ENCODE measurements at regions not wholly inside any gene's neighbourhood (a gene's known extent, or its start where the extent isn't known, plus 50 kb on each side); places are given as distances from the start of the nearest gene placed in this dataset.

DNA sequence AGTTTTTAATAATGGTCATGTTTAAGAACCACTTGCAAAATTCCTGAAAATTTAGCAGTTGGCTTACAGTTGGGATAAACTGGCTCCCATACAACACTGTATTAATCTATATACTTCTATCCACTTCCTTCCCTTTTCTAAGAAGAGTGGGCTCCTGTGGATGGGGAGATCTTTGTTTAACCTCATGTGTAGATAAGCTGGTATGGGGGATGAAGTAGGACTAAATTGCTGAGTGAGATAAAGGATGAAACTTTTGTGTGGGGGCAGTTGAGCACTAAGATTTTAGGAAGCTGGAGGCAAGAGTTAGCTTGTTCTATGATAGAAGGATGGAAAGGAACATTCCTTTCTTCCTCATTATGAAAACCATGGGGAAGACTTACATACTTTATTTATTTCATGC, 54.6 kb upstream of the ATP8A1 start:
- Histone ChIP-seq H3K4me1 (ENCODE audit: insufficient read depth, low read length) (no peaks in the 10 kb centered on the region), H3K27me3 (ENCODE audit: insufficient read depth, low read length, poor library complexity) (no peaks in the 10 kb centered on the region), H3K9ac (ENCODE audit: low read depth, low read length) (no peak overlapping the region), H3K9me3 (ENCODE audit: insufficient read depth, low read length, severe bottlenecking) (no peaks in the 10 kb centered on the region), H3K4me2 (ENCODE audit: insufficient read depth, low read length) (no peak overlapping the region), H3K79me2 (ENCODE audit: insufficient read depth, low read length) (no peaks in the 10 kb centered on the region), H3K27ac (ENCODE audit: low read length) (no peak overlapping the region), H3K4me3 (ENCODE audit: low read depth in 1 of 2, low read length in 2 of 2) (no peak overlapping the region), H3K36me3 (ENCODE audit: insufficient read depth, low read length) (no peaks in the 10 kb centered on the region), H4K20me1 (ENCODE audit: insufficient read depth, low read length) (no peaks in the 10 kb centered on the region), H2AFZ (ENCODE audit: low read depth, low read length) (no peak overlapping the region)
- ATAC-seq (ENCODE audit: insufficient read depth, low read depth) (no peak), DNase-seq (no peak)
- TF ChIP-seq EZH2 (IDR thresholded peaks at IDR 0.05; ENCODE audit: borderline replicate concordance, low read depth, low read length, severe bottlenecking) = no peak
- TF ChIP-seq, protein P1, sequence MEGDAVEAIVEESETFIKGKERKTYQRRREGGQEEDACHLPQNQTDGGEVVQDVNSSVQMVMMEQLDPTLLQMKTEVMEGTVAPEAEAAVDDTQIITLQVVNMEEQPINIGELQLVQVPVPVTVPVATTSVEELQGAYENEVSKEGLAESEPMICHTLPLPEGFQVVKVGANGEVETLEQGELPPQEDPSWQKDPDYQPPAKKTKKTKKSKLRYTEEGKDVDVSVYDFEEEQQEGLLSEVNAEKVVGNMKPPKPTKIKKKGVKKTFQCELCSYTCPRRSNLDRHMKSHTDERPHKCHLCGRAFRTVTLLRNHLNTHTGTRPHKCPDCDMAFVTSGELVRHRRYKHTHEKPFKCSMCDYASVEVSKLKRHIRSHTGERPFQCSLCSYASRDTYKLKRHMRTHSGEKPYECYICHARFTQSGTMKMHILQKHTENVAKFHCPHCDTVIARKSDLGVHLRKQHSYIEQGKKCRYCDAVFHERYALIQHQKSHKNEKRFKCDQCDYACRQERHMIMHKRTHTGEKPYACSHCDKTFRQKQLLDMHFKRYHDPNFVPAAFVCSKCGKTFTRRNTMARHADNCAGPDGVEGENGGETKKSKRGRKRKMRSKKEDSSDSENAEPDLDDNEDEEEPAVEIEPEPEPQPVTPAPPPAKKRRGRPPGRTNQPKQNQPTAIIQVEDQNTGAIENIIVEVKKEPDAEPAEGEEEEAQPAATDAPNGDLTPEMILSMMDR (IDR thresholded peaks at IDR 0.05; ENCODE audit: borderline replicate concordance, extremely low read depth, low read length, poor library complexity, severe bottlenecking) = no peak

DNA sequence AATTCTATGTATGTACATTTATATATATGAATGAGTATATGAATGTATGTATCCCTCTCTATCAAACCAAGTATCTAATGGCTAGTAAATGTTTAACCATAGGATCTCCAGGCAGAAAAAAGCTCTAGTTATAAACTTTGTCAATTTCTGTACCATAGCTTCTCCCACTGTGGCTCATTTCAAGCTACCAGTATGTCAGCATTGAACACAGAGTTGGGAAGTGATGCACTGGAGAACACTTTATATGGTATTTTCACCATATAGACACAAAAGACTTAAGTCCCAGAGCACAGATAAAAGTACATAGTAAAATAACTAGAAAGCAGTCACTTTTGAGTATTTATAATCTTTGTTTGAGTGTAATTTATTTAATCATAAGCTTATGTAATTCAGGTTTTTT, 53.9 kb upstream of the ATP8A1 start:
- ATAC-seq (ENCODE audit: insufficient read depth, low read depth) (no peak), DNase-seq (no peak)
- no peak overlapping the region for H2AFZ ChIP-seq (ENCODE audit: low read depth, low read length)
- H3K4me3 ChIP-seq (ENCODE audit: low read depth in 1 of 2, low read length in 2 of 2) = no peak overlapping the region
- H3K4me2 ChIP-seq (ENCODE audit: insufficient read depth, low read length) = no peak overlapping the region
- no peak overlapping the region for H3K27ac ChIP-seq (ENCODE audit: low read length)
- no peak for TF ChIP-seq EZH2 (IDR thresholded peaks at IDR 0.05; ENCODE audit: borderline replicate concordance, low read depth, low read length, severe bottlenecking)
- TF ChIP-seq, protein P1 (IDR thresholded peaks at IDR 0.05; ENCODE audit: borderline replicate concordance, extremely low read depth, low read length, poor library complexity, severe bottlenecking) = no peak
- no peak overlapping the region for H3K9ac ChIP-seq (ENCODE audit: low read depth, low read length)
- no peaks in the 10 kb centered on the region for H4K20me1 ChIP-seq (ENCODE audit: insufficient read depth, low read length)
- no peaks in the 10 kb centered on the region for H3K4me1 ChIP-seq (ENCODE audit: insufficient read depth, low read length)
- no peaks in the 10 kb centered on the region for H3K27me3 ChIP-seq (ENCODE audit: insufficient read depth, low read length, poor library complexity)
- no peaks in the 10 kb centered on the region for H3K36me3 ChIP-seq (ENCODE audit: insufficient read depth, low read length)
- no peaks in the 10 kb centered on the region for H3K79me2 ChIP-seq (ENCODE audit: insufficient read depth, low read length)
- H3K9me3 ChIP-seq (ENCODE audit: insufficient read depth, low read length, severe bottlenecking) = no peaks in the 10 kb centered on the region

- ATAC-seq (ENCODE audit: insufficient read depth, low read depth) = no peak
- DNase-seq = no peak
- TF ChIP-seq, protein P1 (IDR thresholded peaks at IDR 0.05; ENCODE audit: borderline replicate concordance, extremely low read depth, low read length, poor library complexity, severe bottlenecking) = no peak
- TF ChIP-seq EZH2 (IDR thresholded peaks at IDR 0.05; ENCODE audit: borderline replicate concordance, low read depth, low read length, severe bottlenecking) = no peak
These were observed 53.4 kb upstream of the ATP8A1 start for GRCh38 chr4:42710329-42710728.

More at GRCh38 chr4:42710329-42710728, 53.4 kb upstream of the ATP8A1 start:
- no peak overlapping the region for H3K27ac ChIP-seq (ENCODE audit: low read length)
- H3K36me3 ChIP-seq (ENCODE audit: insufficient read depth, low read length) = no peaks in the 10 kb centered on the region
- no peaks in the 10 kb centered on the region for H3K9me3 ChIP-seq (ENCODE audit: insufficient read depth, low read length, severe bottlenecking)
- no peaks in the 10 kb centered on the region for H3K4me1 ChIP-seq (ENCODE audit: insufficient read depth, low read length)
- no peaks in the 10 kb centered on the region for H3K79me2 ChIP-seq (ENCODE audit: insufficient read depth, low read length)
- H3K27me3 ChIP-seq (ENCODE audit: insufficient read depth, low read length, poor library complexity) = no peaks in the 10 kb centered on the region
- H3K4me3 ChIP-seq (ENCODE audit: low read depth in 1 of 2, low read length in 2 of 2) = no peak overlapping the region
- H3K9ac ChIP-seq (ENCODE audit: low read depth, low read length) = no peak overlapping the region
- no peak overlapping the region for H2AFZ ChIP-seq (ENCODE audit: low read depth, low read length)
- H3K4me2 ChIP-seq (ENCODE audit: insufficient read depth, low read length) = no peak overlapping the region
- H4K20me1 ChIP-seq (ENCODE audit: insufficient read depth, low read length) = no peaks in the 10 kb centered on the region
